BJ (cell line): ENCODE measurements at regions not wholly inside any gene's neighbourhood (a gene's known extent, or its start where the extent isn't known, plus 50 kb on each side); places are given as distances from the start of the nearest gene placed in this dataset.
A peak's percentile ranks its signal among the peaks of the same experiment; 100 is the strongest.

Source experiments
- CTCF ChIA-PET: fragments of 350-600 bp; formaldehyde crosslinking; extraction: SDS; loops from one replicate; lab custom pipeline; 2021; ENCODE audit warnings: antibody characterized with exemption, inconsistent platforms; lab: Yijun Ruan, JAX
- POLR2A ChIA-PET: fragments of 300-600 bp; sonication (Branson Sonifier 250); formaldehyde crosslinking; extraction: SDS; loops from one replicate; lab custom pipeline; 2021; ENCODE audit warnings: antibody characterized with exemption; lab: Charles Lee
- DNase-seq: peaks from one replicate; pipeline ENCODE4 v3.0.0-alpha.2; 2011; ENCODE audit warnings: low read depth
- H3K27me3 ChIP-seq: 2 replicates; pipeline ENCODE4 v1.6.0; 2011; ENCODE audit warnings: low read length; ENCODE audit not compliant: control insufficient read depth, insufficient read depth
- H3K36me3 ChIP-seq: 2 replicates; pipeline ENCODE4 v1.5.1; 2011; ENCODE audit warnings: low read length; ENCODE audit not compliant: control insufficient read depth, insufficient read depth
- H3K4me3 ChIP-seq: 2 replicates; pipeline ENCODE4 v1.5.1; 2011; ENCODE audit warnings: low read depth, mild to moderate bottlenecking, control low read depth, low read length
- CTCF ChIP-seq: IDR thresholded peaks from 2 replicates; pipeline ENCODE4 v1.5.1; 2011; ENCODE audit warnings: low read depth, mild to moderate bottlenecking, control low read depth, inconsistent platforms, low read length, moderate library complexity; ENCODE audit not compliant: insufficient read depth

GRCh38 chr1:214989341-214989740 lies 93.2 kb upstream of the KCNK2 start:
- POLR2A ChIA-PET, result interaction anchor here (0.6 kb wide), 1 partner anchor 127 kb away, joined by 4 read pairs; no protein-coding TSS in a partner anchor
- Histone ChIP-seq H3K4me3 (no peak overlapping the region), H3K27me3 (no peaks in the 10 kb centered on the region), H3K36me3 (no peaks in the 10 kb centered on the region)
- no peak for TF ChIP-seq CTCF
- CTCF ChIA-PET, result interaction anchor here (0.6 to 1.3 kb wide), 3 partner anchors 9 to 56 kb away, joined by 3 to 4 read pairs (median 3); no protein-coding TSS in a partner anchor
- DNase-seq, result no peak

- CTCF ChIA-PET, result interaction anchor here (0.6 to 1.3 kb wide), 2 partner anchors 11 to 147 kb away, joined by 3 to 4 read pairs; no protein-coding TSS in a partner anchor
Observed at GRCh38 chr1:214990619-214991018, 91.9 kb upstream of the KCNK2 start.

GRCh38 chr1:214991691-214992315 lies 90.7 kb upstream of the KCNK2 start:
- Histone ChIP-seq H3K27me3 (no peaks in the 10 kb centered on the region), H3K36me3 (no peaks in the 10 kb centered on the region), H3K4me3 (no peak overlapping the region)
- ChIA-PET CTCF (interaction anchor here (0.6 to 0.7 kb wide), 2 partner anchors 27 to 258 kb away, joined by 3 read pairs; no protein-coding TSS in a partner anchor), POLR2A (no interaction called here)
- DNase-seq, result no peak
- TF ChIP-seq CTCF, result no peak

More at GRCh38 chr1:214990619-214991018, 91.9 kb upstream of the KCNK2 start:
- H3K4me3 ChIP-seq, result no peak overlapping the region
- POLR2A ChIA-PET, result no interaction called here
- no peaks in the 10 kb centered on the region for H3K36me3 ChIP-seq
- DNase-seq, result peak; percentile 84
- no peak for TF ChIP-seq CTCF
- no peaks in the 10 kb centered on the region for H3K27me3 ChIP-seq

- POLR2A ChIA-PET, result no interaction called here
- Histone ChIP-seq H3K4me3 (no peak overlapping the region), H3K27me3 (no peaks in the 10 kb centered on the region), H3K36me3 (no peaks in the 10 kb centered on the region)
- DNase-seq, result peak; percentile 64
- CTCF ChIA-PET, result no interaction called here
- no peak for TF ChIP-seq CTCF
Observed at GRCh38 chr1:214993419-214993818, 89.1 kb upstream of the KCNK2 start.

- CTCF ChIA-PET, result interaction anchor here (1.3 kb wide), 1 partner anchor 14 kb away, joined by 5 read pairs; no protein-coding TSS in a partner anchor
- TF ChIP-seq CTCF, result no peak
- Histone ChIP-seq H3K27me3 (no peaks in the 10 kb centered on the region), H3K4me3 (no peak overlapping the region), H3K36me3 (no peaks in the 10 kb centered on the region)
- no peak for DNase-seq
- POLR2A ChIA-PET, result no interaction called here
Observed at GRCh38 chr1:214997685-214998084, 84.9 kb upstream of the KCNK2 start.
